ENCODE measurements at regions not wholly inside any gene's neighbourhood (a gene's known extent, or its start where the extent isn't known, plus 50 kb on each side); places are given as distances from the start of the nearest gene placed in this dataset.
"Not testable (repeated sequence)": the region's sequence is repeated elsewhere in the genome, so short reads cannot be mapped to it uniquely, and the experiment has no call there.

GRCh38 chr7:113301983-113302382 lies 183.6 kb upstream of the SMIM30 start:
- Mint-ChIP-seq H3K9me3 (no peaks in the 10 kb centered on the region), H3K27me3 (ENCODE audit: low read depth) (no peaks in the 10 kb centered on the region), H3K4me3 (no peak overlapping the region), H3K36me3 (ENCODE audit: low read depth) (no peaks in the 10 kb centered on the region), H3K4me1 (ENCODE audit: low read depth) (no peaks in the 10 kb centered on the region), H3K27ac (no peak overlapping the region)

GRCh38 chr7:113301141-113301540 lies 182.8 kb upstream of the SMIM30 start:
- H3K4me1 Mint-ChIP-seq (ENCODE audit: low read depth): no peaks in the 10 kb centered on the region
- H3K27ac Mint-ChIP-seq: no peak overlapping the region
- no peak overlapping the region for H3K4me3 Mint-ChIP-seq
- no peaks in the 10 kb centered on the region for H3K36me3 Mint-ChIP-seq (ENCODE audit: low read depth)
- H3K27me3 Mint-ChIP-seq (ENCODE audit: low read depth): no peaks in the 10 kb centered on the region
- no peaks in the 10 kb centered on the region for H3K9me3 Mint-ChIP-seq

GRCh38 chr7:113299748-113300147 lies 181.4 kb upstream of the SMIM30 start:
- H3K36me3 Mint-ChIP-seq (ENCODE audit: low read depth): no peaks in the 10 kb centered on the region
- no peaks in the 10 kb centered on the region for H3K4me1 Mint-ChIP-seq (ENCODE audit: low read depth)
- H3K9me3 Mint-ChIP-seq: no peaks in the 10 kb centered on the region
- H3K4me3 Mint-ChIP-seq: no peak overlapping the region
- H3K27ac Mint-ChIP-seq: no peak overlapping the region
- H3K27me3 Mint-ChIP-seq (ENCODE audit: low read depth): no peaks in the 10 kb centered on the region

GRCh38 chr7:113298501-113298900 lies 180.1 kb upstream of the SMIM30 start:
- H3K4me1 Mint-ChIP-seq (ENCODE audit: low read depth): no peaks in the 10 kb centered on the region
- no peaks in the 10 kb centered on the region for H3K36me3 Mint-ChIP-seq (ENCODE audit: low read depth)
- no peak overlapping the region for H3K4me3 Mint-ChIP-seq
- no peaks in the 10 kb centered on the region for H3K27me3 Mint-ChIP-seq (ENCODE audit: low read depth)
- H3K27ac Mint-ChIP-seq: no peak overlapping the region
- H3K9me3 Mint-ChIP-seq: no peaks in the 10 kb centered on the region

GRCh38 chr7:113294750-113295149 lies 176.4 kb upstream of the SMIM30 start:
- H3K36me3 Mint-ChIP-seq (ENCODE audit: low read depth): no peaks in the 10 kb centered on the region
- H3K4me3 Mint-ChIP-seq: no peak overlapping the region
- no peak overlapping the region for H3K27ac Mint-ChIP-seq
- H3K27me3 Mint-ChIP-seq (ENCODE audit: low read depth): no peaks in the 10 kb centered on the region
- no peaks in the 10 kb centered on the region for H3K9me3 Mint-ChIP-seq
- no peaks in the 10 kb centered on the region for H3K4me1 Mint-ChIP-seq (ENCODE audit: low read depth)

GRCh38 chr7:113292105-113292504 lies 173.8 kb upstream of the SMIM30 start:
- H3K27ac Mint-ChIP-seq: no peak overlapping the region
- no peaks in the 10 kb centered on the region for H3K9me3 Mint-ChIP-seq
- H3K27me3 Mint-ChIP-seq (ENCODE audit: low read depth): no peaks in the 10 kb centered on the region
- no peaks in the 10 kb centered on the region for H3K36me3 Mint-ChIP-seq (ENCODE audit: low read depth)
- H3K4me3 Mint-ChIP-seq: no peak overlapping the region
- H3K4me1 Mint-ChIP-seq (ENCODE audit: low read depth): no peaks in the 10 kb centered on the region

- H3K27me3 Mint-ChIP-seq (ENCODE audit: low read depth): no peaks in the 10 kb centered on the region
- no peaks in the 10 kb centered on the region for H3K36me3 Mint-ChIP-seq (ENCODE audit: low read depth)
- H3K4me1 Mint-ChIP-seq (ENCODE audit: low read depth): no peaks in the 10 kb centered on the region
- no peaks in the 10 kb centered on the region for H3K9me3 Mint-ChIP-seq
- no peak overlapping the region for H3K27ac Mint-ChIP-seq
- H3K4me3 Mint-ChIP-seq: no peak overlapping the region
These were observed 172.7 kb upstream of the SMIM30 start for GRCh38 chr7:113291058-113291457.

- Mint-ChIP-seq H3K27me3 (ENCODE audit: low read depth) (no peaks in the 10 kb centered on the region), H3K36me3 (ENCODE audit: low read depth) (no peaks in the 10 kb centered on the region), H3K9me3 (no peaks in the 10 kb centered on the region), H3K27ac (no peak overlapping the region), H3K4me1 (ENCODE audit: low read depth) (no peaks in the 10 kb centered on the region), H3K4me3 (no peak overlapping the region)
These were observed 170.9 kb upstream of the SMIM30 start for GRCh38 chr7:113289140-113289740.

GRCh38 chr7:113285411-113285810 lies 167.1 kb upstream of the SMIM30 start:
- Mint-ChIP-seq H3K4me1 (ENCODE audit: low read depth) (no peaks in the 10 kb centered on the region), H3K27ac (no peak overlapping the region), H3K4me3 (no peak overlapping the region), H3K9me3 (no peaks in the 10 kb centered on the region), H3K27me3 (ENCODE audit: low read depth) (no peaks in the 10 kb centered on the region), H3K36me3 (ENCODE audit: low read depth) (no peaks in the 10 kb centered on the region)

GRCh38 chr7:113283861-113284260 lies 165.5 kb upstream of the SMIM30 start:
- H3K36me3 Mint-ChIP-seq (ENCODE audit: low read depth): no peaks in the 10 kb centered on the region
- H3K27me3 Mint-ChIP-seq (ENCODE audit: low read depth): no peaks in the 10 kb centered on the region
- H3K4me3 Mint-ChIP-seq: no peak overlapping the region
- H3K4me1 Mint-ChIP-seq (ENCODE audit: low read depth): no peaks in the 10 kb centered on the region
- H3K27ac Mint-ChIP-seq: no peak overlapping the region
- no peaks in the 10 kb centered on the region for H3K9me3 Mint-ChIP-seq

- Mint-ChIP-seq H3K27ac (no peak overlapping the region), H3K4me3 (no peak overlapping the region), H3K36me3 (ENCODE audit: low read depth) (no peaks in the 10 kb centered on the region), H3K4me1 (ENCODE audit: low read depth) (no peaks in the 10 kb centered on the region), H3K27me3 (ENCODE audit: low read depth) (no peaks in the 10 kb centered on the region), H3K9me3 (no peaks in the 10 kb centered on the region)
These were observed 164.5 kb upstream of the SMIM30 start for GRCh38 chr7:113282875-113283274.

- H3K9me3 Mint-ChIP-seq: peaks cover 4% of the 10 kb centered on the region
- no peaks in the 10 kb centered on the region for H3K36me3 Mint-ChIP-seq (ENCODE audit: low read depth)
- H3K27me3 Mint-ChIP-seq (ENCODE audit: low read depth): no peaks in the 10 kb centered on the region
- no peaks in the 10 kb centered on the region for H3K4me1 Mint-ChIP-seq (ENCODE audit: low read depth)
- H3K27ac Mint-ChIP-seq: no peak overlapping the region
- H3K4me3 Mint-ChIP-seq: no peak overlapping the region
These were observed 162.9 kb upstream of the SMIM30 start for GRCh38 chr7:113281223-113281622.

GRCh38 chr7:113279256-113279655 lies 160.9 kb upstream of the SMIM30 start:
- Mint-ChIP-seq H3K27ac (no peak overlapping the region), H3K9me3 (peaks cover 4% of the 10 kb centered on the region), H3K36me3 (ENCODE audit: low read depth) (no peaks in the 10 kb centered on the region), H3K4me3 (no peak overlapping the region), H3K27me3 (ENCODE audit: low read depth) (no peaks in the 10 kb centered on the region), H3K4me1 (ENCODE audit: low read depth) (no peaks in the 10 kb centered on the region)

- Mint-ChIP-seq H3K4me3 (no peak overlapping the region), H3K9me3 (peaks cover 23% of the 10 kb centered on the region), H3K4me1 (ENCODE audit: low read depth) (no peaks in the 10 kb centered on the region), H3K27ac (no peak overlapping the region), H3K27me3 (ENCODE audit: low read depth) (no peaks in the 10 kb centered on the region), H3K36me3 (ENCODE audit: low read depth) (no peaks in the 10 kb centered on the region)
These were observed 152.4 kb upstream of the SMIM30 start for GRCh38 chr7:113270790-113271189.

- H3K4me3 Mint-ChIP-seq: not testable (repeated sequence)
- peaks cover 23% of the 10 kb centered on the region for H3K9me3 Mint-ChIP-seq
These were observed 151.2 kb upstream of the SMIM30 start for GRCh38 chr7:113269592-113269991.

GRCh38 chr7:113268757-113269156 lies 150.4 kb upstream of the SMIM30 start:
- H3K27ac Mint-ChIP-seq: no peak overlapping the region
- no peak overlapping the region for H3K4me3 Mint-ChIP-seq
- H3K4me1 Mint-ChIP-seq (ENCODE audit: low read depth): no peaks in the 10 kb centered on the region
- H3K27me3 Mint-ChIP-seq (ENCODE audit: low read depth): no peaks in the 10 kb centered on the region
- H3K36me3 Mint-ChIP-seq (ENCODE audit: low read depth): no peaks in the 10 kb centered on the region
- H3K9me3 Mint-ChIP-seq: peaks cover 25% of the 10 kb centered on the region

More at GRCh38 chr7:113269592-113269991, 151.2 kb upstream of the SMIM30 start:
- H3K36me3 Mint-ChIP-seq (ENCODE audit: low read depth); H3K27ac Mint-ChIP-seq; H3K4me1 Mint-ChIP-seq (ENCODE audit: low read depth); H3K27me3 Mint-ChIP-seq (ENCODE audit: low read depth): not testable (repeated sequence)

All from T-helper 1 cell treated with Interleukin-12 subunit alpha and Interleukin-12 subunit beta and Interleukin-4 antibody, amounts not matched to agents 30 μg/mL and 1 μg/mL, for 36 hours (primary cell).